ENCODE measurements at regions not wholly inside any gene's neighbourhood (a gene's known extent, or its start where the extent isn't known, plus 50 kb on each side); places are given as distances from the start of the nearest gene placed in this dataset.

DNA sequence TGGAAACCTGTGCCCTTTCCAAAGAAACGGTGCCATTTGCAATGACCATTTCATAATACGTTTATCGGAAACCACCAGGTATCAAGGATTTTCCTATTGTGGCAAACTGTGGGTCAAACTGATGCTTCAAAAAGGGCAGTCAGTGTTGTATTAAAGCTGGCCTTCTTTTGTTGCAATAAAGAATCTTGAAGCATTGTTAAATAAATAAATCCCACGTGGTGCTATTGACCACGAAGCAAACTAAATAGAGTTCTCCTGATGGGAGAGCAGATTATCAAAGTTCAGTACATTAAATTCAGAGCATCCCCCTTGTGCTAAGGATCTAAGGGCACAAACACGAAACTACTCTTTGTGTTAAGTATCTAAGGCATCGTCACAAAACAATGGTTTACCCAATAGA lies 545.9 kb upstream of the MIR17HG start:
- POLR2A ChIA-PET (ENCODE audit: unreplicated experiment), result no interaction called here
- no peaks in the 10 kb centered on the region for H3K79me1 ChIP-seq (ENCODE audit: low read depth in 1 of 2, low read length in 2 of 2)
- no peak overlapping the region for H3K14ac ChIP-seq (replicated peaks; ENCODE audit: low read depth, low read length)
- H3K4me3 ChIP-seq (ENCODE audit: insufficient read depth, low read depth, low read length), result no peak overlapping the region
- no peak overlapping the region for H3K4ac ChIP-seq (ENCODE audit: low read depth, low read length)
- no CpG with 5 or more reads among the region's 7 CpGs for WGBS, 2 experiments (ENCODE audit: extremely low coverage in 2 of 2, insufficient read length in 1 of 2)
- ATAC-seq (ENCODE audit: low read depth) (no peak), DNase-seq (no peak)
- no peak overlapping the region for H4K8ac ChIP-seq (ENCODE audit: low read depth in 2 of 2, low read length in 2 of 2)
- H2BK5ac ChIP-seq (ENCODE audit: low read depth, low read length, poor library complexity, severe bottlenecking), result no peak overlapping the region
- H3K56ac ChIP-seq (ENCODE audit: extremely low read depth, insufficient read depth, low read length), result no peak overlapping the region
- no peak overlapping the region for H4K91ac ChIP-seq (ENCODE audit: insufficient read depth, low read depth, low read length)
- in situ Hi-C loops (cut with MboI; ENCODE audit: low sequenced_read_pairs), result no loop called here
- H2BK15ac ChIP-seq (ENCODE audit: low read depth, low read length), result no peak overlapping the region
- H3K23ac ChIP-seq (ENCODE audit: low read depth, low read length), result no peak overlapping the region
- no peaks in the 10 kb centered on the region for H3K9me1 ChIP-seq (ENCODE audit: insufficient read depth, low read length)
- CTCF ChIA-PET, result no interaction called here
- TF ChIP-seq RCOR1 (IDR thresholded peaks at IDR 0.05; ENCODE audit: insufficient replicate concordance, low read length), result no peak
- no peak for TF ChIP-seq MAZ (IDR thresholded peaks at IDR 0.05; ENCODE audit: borderline replicate concordance, low read depth, low read length)
- TF ChIP-seq CTCF (conservative IDR thresholded peaks at IDR 0.05; ENCODE audit: low read depth, low read length), result no peak
- no peak for TF ChIP-seq NFE2L2 (IDR thresholded peaks at IDR 0.05; ENCODE audit: low read depth, low read length)
- TF ChIP-seq CHD1 (IDR thresholded peaks at IDR 0.05; ENCODE audit: low read depth, low read length), result no peak
- TF ChIP-seq CEBPB (IDR thresholded peaks at IDR 0.05; ENCODE audit: low read depth, low read length), result no peak
- no peak for TF ChIP-seq FOS (IDR thresholded peaks at IDR 0.05; ENCODE audit: low read depth, low read length)
- no peak for TF ChIP-seq MAFK (IDR thresholded peaks at IDR 0.05; ENCODE audit: low read depth, low read length)
- TF ChIP-seq POLR2A (IDR thresholded peaks at IDR 0.05; ENCODE audit: low read depth, low read length), result no peak
- no peak for TF ChIP-seq SMC3 (IDR thresholded peaks at IDR 0.05; ENCODE audit: low read depth, low read length)
- intact Hi-C loops (cut with micrococcal nuclease), result no loop called here
- no peak overlapping the region for H4K5ac ChIP-seq (ENCODE audit: low read depth, low read length)
- no peak overlapping the region for H3K9ac ChIP-seq (ENCODE audit: low read depth, low read length)
- BruUV-seq (replicated peaks), result no TSS peak
- no peaks in the 10 kb centered on the region for H3K36me3 ChIP-seq (ENCODE audit: control insufficient read depth, insufficient read depth, low read length)
- H3K4me1 ChIP-seq (ENCODE audit: control insufficient read depth, insufficient read depth, low read length), result no peaks in the 10 kb centered on the region
- no peak overlapping the region for H2BK20ac ChIP-seq (ENCODE audit: low read depth, low read length)
- H3K27me3 ChIP-seq (ENCODE audit: control insufficient read depth, insufficient read depth, low read length), result no peaks in the 10 kb centered on the region
- H2AK5ac ChIP-seq (ENCODE audit: low read depth, low read length), result no peak overlapping the region
- no peak overlapping the region for H2BK120ac ChIP-seq (ENCODE audit: low read depth, low read length)
- H2AK9ac ChIP-seq (replicated peaks; ENCODE audit: low read depth, low read length, poor library complexity), result no peak overlapping the region
- no peak overlapping the region for H3K27ac ChIP-seq (ENCODE audit: insufficient read depth, low read length)
- no peaks in the 10 kb centered on the region; the same call in 1 of the 2 replicates for H3K9me3 ChIP-seq (ENCODE audit: control insufficient read depth, insufficient read depth, low read length)
- H3K4me2 ChIP-seq (ENCODE audit: low read depth, low read length), result no peak overlapping the region
- H3K18ac ChIP-seq (ENCODE audit: low read depth, low read length), result no peak overlapping the region
- H4K20me1 ChIP-seq (ENCODE audit: insufficient read depth, low read length), result no peaks in the 10 kb centered on the region
- no peak overlapping the region for H2AFZ ChIP-seq (replicated peaks; ENCODE audit: low read length, poor library complexity)
- dilution Hi-C loops (cut with HindIII; ENCODE audit: low sequenced_read_pairs, unreplicated experiment), result no loop called here

Measured in IMR-90 (cell line).